ENCODE measurements at regions not wholly inside any gene's neighbourhood (a gene's known extent, or its start where the extent isn't known, plus 50 kb on each side); places are given as distances from the start of the nearest gene placed in this dataset.

DNA sequence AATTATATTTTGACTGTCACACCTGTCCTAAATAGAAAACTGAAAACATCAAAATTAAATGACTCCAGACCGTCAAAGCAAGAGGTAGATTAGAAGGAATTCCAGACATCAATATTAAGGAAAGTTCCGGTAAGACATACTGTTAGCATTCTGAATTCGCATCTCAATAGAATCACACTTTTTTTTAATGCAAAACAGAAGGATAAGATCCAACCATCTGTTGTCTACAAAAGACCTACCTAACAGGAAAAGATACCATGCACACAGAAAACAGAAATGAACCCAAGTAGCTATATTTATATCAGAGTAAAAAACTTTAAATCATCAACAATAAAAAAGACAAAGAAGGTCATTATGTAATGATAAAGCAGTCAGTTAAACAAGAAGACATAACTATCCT is 145.0 kb downstream of the TMX3 start:
- TF ChIP-seq, protein P1, sequence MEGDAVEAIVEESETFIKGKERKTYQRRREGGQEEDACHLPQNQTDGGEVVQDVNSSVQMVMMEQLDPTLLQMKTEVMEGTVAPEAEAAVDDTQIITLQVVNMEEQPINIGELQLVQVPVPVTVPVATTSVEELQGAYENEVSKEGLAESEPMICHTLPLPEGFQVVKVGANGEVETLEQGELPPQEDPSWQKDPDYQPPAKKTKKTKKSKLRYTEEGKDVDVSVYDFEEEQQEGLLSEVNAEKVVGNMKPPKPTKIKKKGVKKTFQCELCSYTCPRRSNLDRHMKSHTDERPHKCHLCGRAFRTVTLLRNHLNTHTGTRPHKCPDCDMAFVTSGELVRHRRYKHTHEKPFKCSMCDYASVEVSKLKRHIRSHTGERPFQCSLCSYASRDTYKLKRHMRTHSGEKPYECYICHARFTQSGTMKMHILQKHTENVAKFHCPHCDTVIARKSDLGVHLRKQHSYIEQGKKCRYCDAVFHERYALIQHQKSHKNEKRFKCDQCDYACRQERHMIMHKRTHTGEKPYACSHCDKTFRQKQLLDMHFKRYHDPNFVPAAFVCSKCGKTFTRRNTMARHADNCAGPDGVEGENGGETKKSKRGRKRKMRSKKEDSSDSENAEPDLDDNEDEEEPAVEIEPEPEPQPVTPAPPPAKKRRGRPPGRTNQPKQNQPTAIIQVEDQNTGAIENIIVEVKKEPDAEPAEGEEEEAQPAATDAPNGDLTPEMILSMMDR (IDR thresholded peaks at IDR 0.05), result no peak
- no peak for TF ChIP-seq EP300 (IDR thresholded peaks at IDR 0.05)
- no peak for TF ChIP-seq POLR2A (IDR thresholded peaks at IDR 0.05)

Data from upper lobe of left lung (tissue), 4 donors.